Tongue (tissue), 1 donor: ENCODE measurements at regions not wholly inside any gene's neighbourhood (a gene's known extent, or its start where the extent isn't known, plus 50 kb on each side); places are given as distances from the start of the nearest gene placed in this dataset.
"Not testable (repeated sequence)": the region's sequence is repeated elsewhere in the genome, so short reads cannot be mapped to it uniquely, and the experiment has no call there.

ENCODE experiments used
- DNase-seq: peaks from one replicate; pipeline ENCODE4 v3.0.0-alpha.2; 2015

- DNase-seq, result not testable (repeated sequence)
Observed at GRCh38 chr17:72472853-72473390, 352.1 kb downstream of the SOX9 start.

GRCh38 chr17:72474243-72474642 is 353.4 kb downstream of the SOX9 start:
- DNase-seq, result no peak

GRCh38 chr17:72474719-72475477 is 354.1 kb downstream of the SOX9 start:
- peak; percentile 76 for DNase-seq

GRCh38 chr17:72476134-72476533 is 355.3 kb downstream of the SOX9 start:
- DNase-seq, result no peak

GRCh38 chr17:72476575-72476986 is 355.8 kb downstream of the SOX9 start:
- no peak for DNase-seq

- DNase-seq, result peak; percentile 66
Observed at GRCh38 chr17:72477491-72477890, 356.7 kb downstream of the SOX9 start.

- no peak for DNase-seq
Observed at GRCh38 chr17:72479113-72479512, 358.3 kb downstream of the SOX9 start.

GRCh38 chr17:72481572-72481971 is 360.8 kb downstream of the SOX9 start:
- no peak for DNase-seq

- DNase-seq, result no peak
Observed at GRCh38 chr17:72485596-72485995, 364.8 kb downstream of the SOX9 start.

GRCh38 chr17:72486806-72487205 is 366.0 kb downstream of the SOX9 start:
- DNase-seq, result no peak

GRCh38 chr17:72487731-72488494 is 367.1 kb downstream of the SOX9 start:
- DNase-seq, result no peak

GRCh38 chr17:72488555-72489271 is 367.9 kb downstream of the SOX9 start:
- DNase-seq, result peak; percentile 61

GRCh38 chr17:72489272-72489641 is 368.4 kb downstream of the SOX9 start:
- DNase-seq, result no peak

GRCh38 chr17:72491102-72491501 is 370.3 kb downstream of the SOX9 start:
- no peak for DNase-seq

- DNase-seq, result no peak
Observed at GRCh38 chr17:72492494-72492893, 371.7 kb downstream of the SOX9 start.

- DNase-seq, result no peak
Observed at GRCh38 chr17:72492941-72493340, 372.1 kb downstream of the SOX9 start.

GRCh38 chr17:72494566-72494965 is 373.7 kb downstream of the SOX9 start:
- no peak for DNase-seq

GRCh38 chr17:72496461-72496860 is 375.6 kb downstream of the SOX9 start:
- no peak for DNase-seq

GRCh38 chr17:72497915-72498314 is 377.1 kb downstream of the SOX9 start:
- no peak for DNase-seq

GRCh38 chr17:72498364-72499210 is 377.8 kb downstream of the SOX9 start:
- no peak for DNase-seq

- DNase-seq, result peak; percentile 57
Observed at GRCh38 chr17:72501404-72502370, 380.9 kb downstream of the SOX9 start.
